ENCODE measurements at regions not wholly inside any gene's neighbourhood (a gene's known extent, or its start where the extent isn't known, plus 50 kb on each side); places are given as distances from the start of the nearest gene placed in this dataset.

DNA sequence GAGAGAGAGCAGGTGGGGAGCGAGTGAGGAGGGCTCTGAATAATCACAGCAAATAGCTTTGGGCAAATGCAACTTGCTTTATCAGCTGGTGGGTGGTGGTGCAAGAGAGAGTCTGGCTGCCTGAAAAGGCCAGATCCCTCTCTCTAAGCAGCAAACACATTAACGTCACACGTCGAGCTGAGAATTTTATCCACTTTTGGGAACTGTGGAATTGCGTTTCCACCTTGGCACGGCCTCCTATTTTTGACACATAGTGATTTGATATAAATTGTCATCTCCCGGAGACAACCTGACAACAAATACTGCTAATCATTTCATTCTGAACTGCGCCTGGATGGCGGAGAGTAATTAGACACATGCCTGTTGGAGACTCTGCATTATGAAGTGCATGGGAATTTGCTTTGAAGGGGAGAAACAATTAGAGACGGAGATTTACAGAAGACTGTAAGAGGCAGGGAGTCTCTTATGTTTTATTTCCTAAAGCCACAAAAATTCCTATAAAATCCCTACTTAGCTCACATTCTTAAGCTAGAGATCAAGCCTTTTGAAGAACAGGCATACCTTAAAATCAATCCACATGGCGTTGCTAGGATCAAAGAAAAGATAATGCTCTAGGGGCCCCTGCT lies 634.1 kb downstream of the TDRD15 start:
- no peak overlapping the region for H3K4me3 ChIP-seq (ENCODE audit: low read depth, low read length)
- ChIA-PET CTCF (no interaction called here), POLR2A (no interaction called here)
- no peaks in the 10 kb centered on the region for H3K27me3 ChIP-seq (replicated peaks; ENCODE audit: control insufficient read depth, insufficient read depth, low read length)
- H3K4me1 Mint-ChIP-seq (ENCODE audit: low read depth, unreplicated experiment): no peaks in the 10 kb centered on the region
- H3K27ac Mint-ChIP-seq (ENCODE audit: unreplicated experiment): peak overlapping the region; percentile 30
- H3K36me3 ChIP-seq (ENCODE audit: control insufficient read depth, insufficient read depth, low read length): no peaks in the 10 kb centered on the region
- TF ChIP-seq, protein P1, sequence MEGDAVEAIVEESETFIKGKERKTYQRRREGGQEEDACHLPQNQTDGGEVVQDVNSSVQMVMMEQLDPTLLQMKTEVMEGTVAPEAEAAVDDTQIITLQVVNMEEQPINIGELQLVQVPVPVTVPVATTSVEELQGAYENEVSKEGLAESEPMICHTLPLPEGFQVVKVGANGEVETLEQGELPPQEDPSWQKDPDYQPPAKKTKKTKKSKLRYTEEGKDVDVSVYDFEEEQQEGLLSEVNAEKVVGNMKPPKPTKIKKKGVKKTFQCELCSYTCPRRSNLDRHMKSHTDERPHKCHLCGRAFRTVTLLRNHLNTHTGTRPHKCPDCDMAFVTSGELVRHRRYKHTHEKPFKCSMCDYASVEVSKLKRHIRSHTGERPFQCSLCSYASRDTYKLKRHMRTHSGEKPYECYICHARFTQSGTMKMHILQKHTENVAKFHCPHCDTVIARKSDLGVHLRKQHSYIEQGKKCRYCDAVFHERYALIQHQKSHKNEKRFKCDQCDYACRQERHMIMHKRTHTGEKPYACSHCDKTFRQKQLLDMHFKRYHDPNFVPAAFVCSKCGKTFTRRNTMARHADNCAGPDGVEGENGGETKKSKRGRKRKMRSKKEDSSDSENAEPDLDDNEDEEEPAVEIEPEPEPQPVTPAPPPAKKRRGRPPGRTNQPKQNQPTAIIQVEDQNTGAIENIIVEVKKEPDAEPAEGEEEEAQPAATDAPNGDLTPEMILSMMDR (IDR thresholded peaks at IDR 0.05; ENCODE audit: insufficient read depth in 1 of 2, low read depth in 1 of 2, low read length in 1 of 2, severe bottlenecking in 1 of 2, unreplicated experiment in 1 of 2): no peak
- BruUV-seq (replicated peaks): no TSS peak
- peaks cover 4% of the 10 kb centered on the region; the same call in 1 of the 2 replicates for H3K4me1 ChIP-seq
- H3K9me3 ChIP-seq: no peaks in the 10 kb centered on the region
- no peaks in the 10 kb centered on the region for H3K36me3 Mint-ChIP-seq (ENCODE audit: insufficient read depth, unreplicated experiment)
- H3K9me3 Mint-ChIP-seq (ENCODE audit: unreplicated experiment): peaks cover 18% of the 10 kb centered on the region
- intact Hi-C loops (cut with micrococcal nuclease; ENCODE audit: unreplicated experiment): no loop called here
- DNase-seq: peak; percentile 28 to 34
- H3K4me3 Mint-ChIP-seq (ENCODE audit: unreplicated experiment): no peak overlapping the region
- no peaks in the 10 kb centered on the region for H3K27me3 Mint-ChIP-seq (ENCODE audit: insufficient read depth, unreplicated experiment)

DNA sequence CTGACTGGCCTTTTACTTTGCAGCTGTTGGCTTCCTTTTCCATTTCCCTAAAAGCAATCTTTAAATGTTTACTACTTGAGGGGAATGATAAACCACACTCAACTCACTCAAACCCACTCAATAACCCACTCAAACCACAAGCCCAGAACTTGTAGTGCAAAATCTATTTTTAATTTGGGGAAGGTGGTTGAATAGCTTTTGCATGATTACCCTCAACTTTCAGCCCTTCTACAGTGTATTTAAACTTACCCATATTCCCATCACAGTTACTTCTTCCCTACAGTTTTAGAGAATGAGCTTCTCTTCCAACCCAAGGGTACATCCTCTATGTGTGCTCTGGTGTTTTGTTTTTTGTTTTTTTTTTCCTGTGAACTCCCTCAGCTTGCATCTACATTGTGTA lies 636.1 kb downstream of the TDRD15 start:
- no peaks in the 10 kb centered on the region for H3K4me1 Mint-ChIP-seq (ENCODE audit: low read depth, unreplicated experiment)
- H3K27ac Mint-ChIP-seq (ENCODE audit: unreplicated experiment): no peak overlapping the region
- Histone ChIP-seq H3K4me3 (ENCODE audit: low read depth, low read length) (no peak overlapping the region), H3K9me3 (no peaks in the 10 kb centered on the region), H3K27me3 (replicated peaks; ENCODE audit: control insufficient read depth, insufficient read depth, low read length) (no peaks in the 10 kb centered on the region), H3K4me1 (peaks cover 4% of the 10 kb centered on the region; the same call in 1 of the 2 replicates), H3K36me3 (ENCODE audit: control insufficient read depth, insufficient read depth, low read length) (no peaks in the 10 kb centered on the region)
- H3K36me3 Mint-ChIP-seq (ENCODE audit: insufficient read depth, unreplicated experiment): no peaks in the 10 kb centered on the region
- no peak overlapping the region for H3K4me3 Mint-ChIP-seq (ENCODE audit: unreplicated experiment)
- no TSS peak for BruUV-seq (replicated peaks)
- peaks cover 18% of the 10 kb centered on the region for H3K9me3 Mint-ChIP-seq (ENCODE audit: unreplicated experiment)
- H3K27me3 Mint-ChIP-seq (ENCODE audit: insufficient read depth, unreplicated experiment): no peaks in the 10 kb centered on the region
- no peak for DNase-seq
- CTCF ChIA-PET: no interaction called here
- intact Hi-C loops (cut with micrococcal nuclease; ENCODE audit: unreplicated experiment): no loop called here
- POLR2A ChIA-PET: no interaction called here
- TF ChIP-seq, protein P1 (IDR thresholded peaks at IDR 0.05; ENCODE audit: insufficient read depth in 1 of 2, low read depth in 1 of 2, low read length in 1 of 2, severe bottlenecking in 1 of 2, unreplicated experiment in 1 of 2): no peak

DNA sequence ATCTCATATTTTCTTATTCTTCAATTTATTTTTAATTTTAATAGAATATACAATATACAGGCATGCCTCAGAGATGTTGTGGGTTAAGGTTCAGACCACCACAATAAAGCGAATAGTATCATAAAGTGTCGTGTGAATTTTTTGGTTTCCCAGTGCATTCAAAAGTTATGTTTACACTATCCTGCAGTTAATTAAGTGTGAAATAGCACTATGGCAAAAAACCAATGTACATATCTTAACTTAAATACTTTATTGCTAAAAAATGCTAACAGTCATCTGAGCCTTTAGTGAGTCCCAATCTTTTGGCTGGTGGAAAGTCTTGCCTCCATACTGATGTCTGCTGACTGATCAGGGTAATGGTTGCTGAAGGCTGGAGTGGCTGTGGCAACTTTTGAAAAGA lies 637.6 kb downstream of the TDRD15 start:
- Mint-ChIP-seq H3K27me3 (ENCODE audit: insufficient read depth, unreplicated experiment) (no peaks in the 10 kb centered on the region), H3K27ac (ENCODE audit: unreplicated experiment) (no peak overlapping the region), H3K9me3 (ENCODE audit: unreplicated experiment) (peaks cover 18% of the 10 kb centered on the region), H3K4me3 (ENCODE audit: unreplicated experiment) (no peak overlapping the region), H3K4me1 (ENCODE audit: low read depth, unreplicated experiment) (no peaks in the 10 kb centered on the region), H3K36me3 (ENCODE audit: insufficient read depth, unreplicated experiment) (no peaks in the 10 kb centered on the region)
- Histone ChIP-seq H3K4me1 (peaks cover 4% of the 10 kb centered on the region; the same call in 1 of the 2 replicates), H3K9me3 (no peaks in the 10 kb centered on the region), H3K36me3 (ENCODE audit: control insufficient read depth, insufficient read depth, low read length) (no peaks in the 10 kb centered on the region), H3K4me3 (ENCODE audit: low read depth, low read length) (no peak overlapping the region), H3K27me3 (replicated peaks; ENCODE audit: control insufficient read depth, insufficient read depth, low read length) (no peaks in the 10 kb centered on the region)
- ChIA-PET CTCF (no interaction called here), POLR2A (no interaction called here)
- TF ChIP-seq, protein P1 (IDR thresholded peaks at IDR 0.05; ENCODE audit: insufficient read depth in 1 of 2, low read depth in 1 of 2, low read length in 1 of 2, severe bottlenecking in 1 of 2, unreplicated experiment in 1 of 2): no peak
- no TSS peak for BruUV-seq (replicated peaks)
- intact Hi-C loops (cut with micrococcal nuclease; ENCODE audit: unreplicated experiment): no loop called here
- no peak for DNase-seq

Measured in Caco-2 (cell line).